ENCODE measurements at regions not wholly inside any gene's neighbourhood (a gene's known extent, or its start where the extent isn't known, plus 50 kb on each side); places are given as distances from the start of the nearest gene placed in this dataset.

DNA sequence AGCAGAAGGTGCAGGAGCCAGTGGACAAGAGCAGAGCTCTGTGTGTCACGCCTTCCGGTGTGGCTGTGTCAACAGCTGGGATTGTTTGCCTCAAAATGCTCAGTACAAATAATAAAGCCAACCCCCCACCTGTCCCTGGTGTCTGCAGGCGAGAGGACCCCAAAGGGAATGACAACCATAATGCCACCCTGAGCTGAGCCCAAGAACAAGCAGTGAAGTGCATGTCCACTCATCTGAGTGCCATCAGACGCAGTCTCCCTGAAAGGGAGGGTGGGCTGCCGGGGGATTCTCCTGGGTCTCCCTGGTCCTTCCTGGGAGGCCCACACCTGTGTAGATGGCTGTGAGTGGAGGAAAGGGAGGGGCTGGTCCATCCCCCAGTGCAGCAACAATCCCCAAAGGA is 328.8 kb upstream of the IRX1 start:
- no peaks in the 10 kb centered on the region for H3K4me1 ChIP-seq (ENCODE audit: low read depth, poor library complexity, severe bottlenecking)
- H3K27me3 ChIP-seq (ENCODE audit: insufficient read depth, low read depth): no peaks in the 10 kb centered on the region
- no peak overlapping the region for H2AFZ ChIP-seq (ENCODE audit: low read depth)
- H4K20me1 ChIP-seq (ENCODE audit: insufficient read depth): no peaks in the 10 kb centered on the region
- H3K4me2 ChIP-seq: no peak overlapping the region
- no peak overlapping the region for H3K4me3 ChIP-seq (IDR thresholded peaks at IDR 0.05; ENCODE audit: insufficient read depth, low read depth, low read length)
- H3K79me2 ChIP-seq (ENCODE audit: insufficient read depth, low read depth): no peaks in the 10 kb centered on the region
- H3K9ac ChIP-seq: no peak overlapping the region
- H3K27ac ChIP-seq: no peak overlapping the region
- no peaks in the 10 kb centered on the region for H3K36me3 ChIP-seq (ENCODE audit: insufficient read depth)
- TF ChIP-seq, protein P1, sequence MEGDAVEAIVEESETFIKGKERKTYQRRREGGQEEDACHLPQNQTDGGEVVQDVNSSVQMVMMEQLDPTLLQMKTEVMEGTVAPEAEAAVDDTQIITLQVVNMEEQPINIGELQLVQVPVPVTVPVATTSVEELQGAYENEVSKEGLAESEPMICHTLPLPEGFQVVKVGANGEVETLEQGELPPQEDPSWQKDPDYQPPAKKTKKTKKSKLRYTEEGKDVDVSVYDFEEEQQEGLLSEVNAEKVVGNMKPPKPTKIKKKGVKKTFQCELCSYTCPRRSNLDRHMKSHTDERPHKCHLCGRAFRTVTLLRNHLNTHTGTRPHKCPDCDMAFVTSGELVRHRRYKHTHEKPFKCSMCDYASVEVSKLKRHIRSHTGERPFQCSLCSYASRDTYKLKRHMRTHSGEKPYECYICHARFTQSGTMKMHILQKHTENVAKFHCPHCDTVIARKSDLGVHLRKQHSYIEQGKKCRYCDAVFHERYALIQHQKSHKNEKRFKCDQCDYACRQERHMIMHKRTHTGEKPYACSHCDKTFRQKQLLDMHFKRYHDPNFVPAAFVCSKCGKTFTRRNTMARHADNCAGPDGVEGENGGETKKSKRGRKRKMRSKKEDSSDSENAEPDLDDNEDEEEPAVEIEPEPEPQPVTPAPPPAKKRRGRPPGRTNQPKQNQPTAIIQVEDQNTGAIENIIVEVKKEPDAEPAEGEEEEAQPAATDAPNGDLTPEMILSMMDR (conservative IDR thresholded peaks at IDR 0.05; ENCODE audit: low read depth, low read length): no peak

DNA sequence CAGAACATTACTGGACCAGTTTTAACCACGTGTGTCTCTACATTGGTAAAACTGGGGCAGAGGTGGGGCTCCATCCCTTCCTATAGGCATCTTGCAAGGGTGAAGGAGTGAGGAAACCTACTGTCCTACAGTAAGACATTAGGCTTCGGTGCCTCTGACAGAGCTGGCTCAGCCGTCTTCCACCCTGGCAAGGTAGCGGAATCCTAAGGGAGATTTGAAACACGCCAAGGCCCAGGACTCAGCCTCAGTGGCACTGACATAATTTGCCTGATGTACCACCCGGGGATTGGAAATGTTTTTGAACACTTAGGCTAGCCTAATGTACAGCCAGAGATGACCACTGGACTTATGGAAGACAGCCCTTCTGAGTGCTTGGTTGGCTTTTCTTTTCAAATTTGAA is 329.7 kb upstream of the IRX1 start:
- no peak overlapping the region for H2AFZ ChIP-seq (ENCODE audit: low read depth)
- no peaks in the 10 kb centered on the region for H3K79me2 ChIP-seq (ENCODE audit: insufficient read depth, low read depth)
- no peaks in the 10 kb centered on the region for H3K4me1 ChIP-seq (ENCODE audit: low read depth, poor library complexity, severe bottlenecking)
- H4K20me1 ChIP-seq (ENCODE audit: insufficient read depth): no peaks in the 10 kb centered on the region
- H3K4me2 ChIP-seq: no peak overlapping the region
- no peaks in the 10 kb centered on the region for H3K27me3 ChIP-seq (ENCODE audit: insufficient read depth, low read depth)
- TF ChIP-seq, protein P1 (conservative IDR thresholded peaks at IDR 0.05; ENCODE audit: low read depth, low read length): no peak
- H3K27ac ChIP-seq: no peak overlapping the region
- H3K36me3 ChIP-seq (ENCODE audit: insufficient read depth): no peaks in the 10 kb centered on the region
- H3K9ac ChIP-seq: no peak overlapping the region
- no peak overlapping the region for H3K4me3 ChIP-seq (IDR thresholded peaks at IDR 0.05; ENCODE audit: insufficient read depth, low read depth, low read length)

DNA sequence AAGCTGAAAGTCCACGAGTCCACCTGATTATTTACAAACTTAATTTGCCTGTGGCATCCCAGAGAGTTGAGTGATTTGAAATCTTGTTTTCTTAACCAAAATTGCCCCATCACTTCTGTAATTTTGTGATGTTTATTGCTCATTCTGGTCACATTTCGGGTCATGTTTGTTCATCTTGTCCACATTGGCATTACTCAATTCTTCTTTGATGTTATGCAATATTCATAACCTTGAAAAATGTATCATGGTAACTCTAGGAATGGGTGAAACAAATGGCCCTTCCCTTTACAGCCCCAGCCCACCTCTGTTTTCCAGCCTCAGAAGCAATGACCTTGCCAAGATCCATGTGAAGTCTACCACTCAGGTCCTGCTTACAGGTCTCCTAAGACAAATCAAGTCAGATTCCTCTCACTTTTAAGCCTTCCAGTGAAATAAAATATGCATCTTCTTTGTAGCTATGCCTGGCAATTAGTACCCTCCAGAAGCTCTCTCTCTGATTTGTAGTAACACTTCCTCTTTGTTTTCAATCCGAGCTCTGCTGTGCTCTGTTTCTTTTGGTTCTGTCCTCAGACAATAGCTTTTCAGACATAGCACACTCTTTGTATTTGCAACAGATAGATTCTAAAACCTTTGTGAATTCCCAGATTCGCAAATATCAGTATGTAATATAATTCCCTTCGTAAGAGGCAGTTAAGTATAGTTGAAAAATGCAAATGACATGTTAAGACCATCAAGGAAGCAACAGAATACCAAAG is 330.3 kb upstream of the IRX1 start:
- Histone ChIP-seq H3K27me3 (ENCODE audit: insufficient read depth, low read depth) (no peaks in the 10 kb centered on the region), H3K36me3 (ENCODE audit: insufficient read depth) (no peaks in the 10 kb centered on the region), H3K4me1 (ENCODE audit: low read depth, poor library complexity, severe bottlenecking) (no peaks in the 10 kb centered on the region), H2AFZ (ENCODE audit: low read depth) (no peak overlapping the region), H3K4me3 (IDR thresholded peaks at IDR 0.05; ENCODE audit: insufficient read depth, low read depth, low read length) (no peak overlapping the region), H3K27ac (no peak overlapping the region), H3K9ac (no peak overlapping the region), H3K4me2 (no peak overlapping the region), H4K20me1 (ENCODE audit: insufficient read depth) (no peaks in the 10 kb centered on the region), H3K79me2 (ENCODE audit: insufficient read depth, low read depth) (no peaks in the 10 kb centered on the region)
- TF ChIP-seq, protein P1 (conservative IDR thresholded peaks at IDR 0.05; ENCODE audit: low read depth, low read length): no peak

DNA sequence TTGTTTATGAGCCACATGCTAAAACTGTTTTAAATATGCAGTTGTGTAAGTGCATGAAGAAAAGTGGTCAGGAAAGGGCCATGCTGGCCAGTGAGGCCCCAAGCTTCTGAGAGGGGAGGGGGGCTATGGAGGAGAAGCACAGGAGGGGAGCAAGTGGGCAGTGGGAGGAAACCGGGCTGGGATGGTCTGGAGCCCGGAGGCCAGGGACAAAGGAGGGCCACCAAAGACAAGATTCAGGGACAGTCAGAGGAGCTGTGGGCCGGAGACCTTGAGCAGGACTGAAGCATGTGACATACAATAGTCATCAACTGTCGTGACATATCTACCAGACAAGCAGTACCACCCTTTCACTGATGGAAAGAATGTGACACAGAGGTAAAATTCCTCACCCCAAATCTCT is 333.2 kb upstream of the IRX1 start:
- Histone ChIP-seq H3K27ac (no peak overlapping the region), H3K4me2 (no peak overlapping the region), H3K36me3 (ENCODE audit: insufficient read depth) (no peaks in the 10 kb centered on the region), H3K4me1 (ENCODE audit: low read depth, poor library complexity, severe bottlenecking) (no peaks in the 10 kb centered on the region), H3K27me3 (ENCODE audit: insufficient read depth, low read depth) (no peaks in the 10 kb centered on the region), H2AFZ (ENCODE audit: low read depth) (no peak overlapping the region), H3K9ac (no peak overlapping the region), H3K4me3 (IDR thresholded peaks at IDR 0.05; ENCODE audit: insufficient read depth, low read depth, low read length) (no peak overlapping the region), H3K79me2 (ENCODE audit: insufficient read depth, low read depth) (no peaks in the 10 kb centered on the region), H4K20me1 (ENCODE audit: insufficient read depth) (no peaks in the 10 kb centered on the region)
- TF ChIP-seq, protein P1 (conservative IDR thresholded peaks at IDR 0.05; ENCODE audit: low read depth, low read length): no peak

Data from KMS-11 (cell line).